HG03442 (cell line): ENCODE measurements at regions not wholly inside any gene's neighbourhood (a gene's known extent, or its start where the extent isn't known, plus 50 kb on each side); places are given as distances from the start of the nearest gene placed in this dataset.
"Not testable (repeated sequence)": the region's sequence is repeated elsewhere in the genome, so short reads cannot be mapped to it uniquely, and the experiment has no call there.

ENCODE experiments used
- ATAC-seq: cut with Tn5 transposase; IDR thresholded peaks from one replicate; pipeline ENCODE4 v1.9.1; 2021; ENCODE audit warnings: mild to moderate bottlenecking, moderate library complexity; ENCODE audit not compliant: unreplicated experiment

DNA sequence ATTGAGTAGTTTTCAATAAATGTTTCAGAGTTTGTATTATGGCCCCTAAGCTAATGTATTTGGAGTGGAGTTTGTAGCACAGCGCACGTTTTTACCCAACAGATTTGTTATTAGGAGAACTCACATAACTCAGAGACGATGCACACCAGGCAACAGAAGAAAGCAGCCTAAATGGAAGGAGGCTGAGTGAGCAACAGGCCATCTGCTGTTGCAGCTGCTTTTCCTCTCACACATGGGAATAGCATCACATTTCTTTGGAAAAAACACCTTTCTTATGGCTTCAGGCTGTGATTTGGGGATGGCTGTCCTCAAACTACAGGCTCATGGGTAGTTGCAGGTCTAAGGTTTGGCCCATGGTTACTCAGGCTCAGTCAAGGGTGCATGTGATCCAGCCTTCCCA lies 469.3 kb upstream of the MCTP2 start:
- no peak for ATAC-seq

DNA sequence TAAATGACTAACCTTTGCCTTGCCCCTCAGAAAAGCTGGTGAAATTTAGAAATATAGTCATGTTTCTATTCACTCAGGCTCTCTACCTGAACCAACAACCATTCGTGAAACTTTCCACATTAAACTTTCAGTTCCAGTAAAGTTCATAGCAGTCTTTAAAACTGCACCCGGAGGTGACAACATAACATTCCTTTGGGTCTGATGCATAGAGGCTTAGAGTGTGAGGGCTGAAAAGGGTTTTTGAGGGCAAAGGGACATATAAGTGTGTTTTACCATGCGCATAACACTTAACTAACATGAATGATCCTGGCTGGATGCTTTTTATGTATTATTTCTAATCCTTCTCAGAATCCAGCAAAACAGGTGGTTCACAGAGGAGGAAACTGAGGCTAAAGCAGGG lies 471.7 kb upstream of the MCTP2 start:
- ATAC-seq = no peak

DNA sequence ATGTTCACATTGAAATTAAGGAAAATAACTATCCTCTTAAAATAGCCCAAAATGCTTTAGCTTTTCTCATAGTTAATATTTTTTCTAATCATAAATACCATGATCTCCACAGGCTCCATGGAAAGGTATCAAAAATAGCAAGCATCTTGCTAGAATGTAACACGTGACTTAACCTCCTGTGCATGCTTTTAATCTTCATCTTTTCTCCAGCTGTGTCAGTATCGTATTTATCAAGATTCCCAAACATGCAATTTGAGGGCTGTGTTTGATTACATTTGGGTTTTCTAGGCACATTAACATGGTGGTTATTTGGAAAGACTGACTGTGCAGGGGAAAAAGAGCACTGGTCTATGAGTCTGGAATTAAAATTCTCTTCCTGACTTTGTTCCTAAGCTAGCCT lies 472.5 kb upstream of the MCTP2 start:
- no peak for ATAC-seq

DNA sequence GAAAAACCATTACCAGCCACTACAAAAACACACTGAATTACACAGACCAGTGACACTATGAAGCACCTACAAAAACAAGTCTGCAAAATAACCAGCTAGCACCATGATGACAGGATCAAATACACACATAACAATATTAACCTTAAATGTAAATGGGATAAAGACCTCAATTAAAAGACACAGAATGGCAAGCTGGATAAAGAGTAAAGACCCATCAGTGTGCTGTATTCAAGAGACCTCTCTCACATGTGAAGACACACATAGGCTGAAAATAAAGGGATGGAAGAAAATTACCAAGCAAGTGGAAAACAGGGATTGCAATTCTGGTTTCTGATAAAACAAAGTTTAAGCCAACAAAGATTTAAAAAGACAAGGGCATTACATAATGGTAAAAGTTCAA lies 482.7 kb upstream of the MCTP2 start:
- no peak for ATAC-seq

DNA sequence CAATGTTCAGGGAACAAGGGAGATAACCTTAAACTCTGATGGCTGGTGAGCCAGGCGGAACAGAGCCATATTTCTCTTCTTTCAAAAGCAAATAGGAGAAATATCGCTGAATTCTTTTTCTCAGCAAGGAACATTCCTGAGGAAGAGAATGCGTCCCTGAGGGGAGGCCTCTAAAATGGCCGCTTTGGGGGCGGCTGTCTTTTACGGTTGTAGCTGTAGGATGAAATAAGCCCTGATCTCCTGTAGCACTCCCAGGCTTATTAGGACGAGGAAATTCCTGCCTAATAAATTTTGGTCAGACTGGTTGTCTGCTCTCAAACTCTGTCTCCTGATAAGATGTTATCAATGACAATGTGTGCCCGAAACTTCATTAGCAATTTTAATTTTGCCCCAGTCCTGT lies 496.4 kb upstream of the MCTP2 start:
- ATAC-seq = not testable (repeated sequence)

DNA sequence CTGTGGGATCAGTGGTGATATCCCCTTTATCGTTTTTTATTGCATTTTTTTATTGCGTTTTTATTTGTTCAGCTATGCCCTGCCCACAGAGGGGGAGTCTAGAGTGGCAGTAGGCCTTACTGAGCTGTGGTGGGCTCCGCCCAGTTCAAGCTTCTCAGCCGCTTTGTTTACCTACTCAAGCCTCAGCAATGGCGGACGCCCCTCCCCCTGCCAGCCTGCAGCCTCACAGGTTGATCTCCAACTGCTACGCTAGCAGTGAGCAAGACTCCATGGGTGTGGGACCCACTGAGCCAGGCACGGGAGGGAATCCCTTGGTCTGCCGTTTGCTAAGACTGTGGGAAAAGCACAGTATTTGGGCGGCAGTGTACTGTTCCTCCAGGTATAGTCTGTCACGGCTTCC lies 500.6 kb upstream of the MCTP2 start:
- no peak for ATAC-seq

DNA sequence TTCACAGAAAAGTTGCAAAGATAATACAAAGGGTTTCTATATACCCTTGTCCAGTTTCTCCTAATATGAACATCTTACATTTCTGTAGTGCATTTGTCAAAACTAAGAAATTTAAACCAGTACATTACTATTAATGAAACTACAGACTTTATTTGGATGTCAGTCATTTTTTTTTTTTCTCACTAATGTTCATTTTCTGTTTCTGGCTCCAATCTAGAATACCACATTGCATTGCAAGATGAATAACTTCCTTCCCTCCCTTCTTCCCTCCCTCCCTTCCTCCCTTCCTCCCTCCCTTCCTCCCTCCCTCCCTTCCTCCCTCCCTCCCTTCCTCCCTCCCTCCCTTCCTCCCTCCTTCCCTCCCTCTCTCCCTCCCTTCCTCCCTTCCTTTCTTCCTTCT lies 509.2 kb upstream of the MCTP2 start:
- ATAC-seq = no peak

DNA sequence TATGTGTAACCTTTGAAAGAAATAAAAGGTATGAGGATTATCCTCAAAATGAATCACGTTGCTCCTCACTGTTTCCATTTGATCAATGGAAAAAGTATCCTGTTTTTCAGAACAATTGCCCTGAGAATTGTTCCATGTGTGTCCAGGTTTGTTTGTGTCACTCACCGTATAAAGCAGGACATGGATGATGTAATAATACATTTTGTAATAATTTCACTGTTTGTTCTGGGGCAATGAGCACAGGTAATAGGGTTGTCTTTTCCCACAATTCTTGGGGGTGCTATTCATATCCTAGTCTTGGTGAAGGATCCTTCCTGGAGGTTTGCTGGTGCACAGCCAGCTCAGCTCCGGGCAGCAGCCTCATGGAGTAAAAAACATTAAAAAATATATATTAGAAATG lies 510.8 kb upstream of the MCTP2 start:
- no peak for ATAC-seq

DNA sequence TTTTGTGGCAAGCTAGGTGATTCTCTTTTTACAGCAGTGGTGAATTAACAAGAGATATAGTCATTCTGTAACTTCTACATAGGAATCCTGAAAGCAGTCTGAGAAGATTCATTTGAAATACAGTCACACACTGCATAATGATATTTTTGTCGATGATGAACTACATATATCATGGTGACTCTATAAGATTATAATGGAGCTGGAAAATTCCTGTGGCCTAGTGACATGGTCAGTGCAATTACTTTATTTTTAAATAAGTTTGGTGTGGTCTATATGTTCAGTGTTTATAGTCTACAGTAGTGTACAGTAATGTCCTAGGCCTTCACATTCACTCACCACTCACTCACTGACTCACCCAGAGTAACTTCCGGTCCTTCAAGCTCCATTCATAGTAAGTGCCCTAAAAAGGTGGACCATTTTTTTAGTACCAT lies 511.4 kb upstream of the MCTP2 start:
- ATAC-seq = no peak

DNA sequence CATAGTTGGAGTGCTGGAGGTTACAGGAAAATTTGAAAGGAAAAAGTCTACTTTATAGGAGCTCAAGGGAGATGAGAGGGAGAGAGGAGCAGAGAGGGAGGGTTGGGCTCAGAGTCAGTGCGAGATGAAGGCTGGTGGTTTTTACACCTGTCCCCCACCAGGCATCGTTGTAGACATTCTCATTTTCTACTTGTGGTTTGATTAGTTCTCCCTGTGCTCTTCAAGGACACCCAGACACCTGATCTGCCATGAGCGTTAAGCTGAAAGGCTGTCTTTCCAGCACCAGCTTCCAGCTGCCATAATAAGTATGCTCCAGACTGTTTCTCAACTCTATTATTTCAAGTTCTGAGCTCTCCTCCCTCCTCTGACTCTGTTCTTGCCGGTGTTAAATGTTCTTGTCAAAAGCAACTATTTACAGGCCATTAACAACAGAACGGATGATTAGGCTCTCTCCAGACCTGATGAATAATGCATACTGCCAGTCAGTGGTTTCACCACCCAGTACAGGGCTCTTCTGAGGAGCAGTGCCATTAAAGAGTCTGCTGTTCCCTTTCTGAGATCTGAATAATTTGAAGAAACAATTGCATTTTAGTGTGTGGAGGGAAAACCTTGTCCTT lies 514.6 kb upstream of the MCTP2 start:
- no peak for ATAC-seq

DNA sequence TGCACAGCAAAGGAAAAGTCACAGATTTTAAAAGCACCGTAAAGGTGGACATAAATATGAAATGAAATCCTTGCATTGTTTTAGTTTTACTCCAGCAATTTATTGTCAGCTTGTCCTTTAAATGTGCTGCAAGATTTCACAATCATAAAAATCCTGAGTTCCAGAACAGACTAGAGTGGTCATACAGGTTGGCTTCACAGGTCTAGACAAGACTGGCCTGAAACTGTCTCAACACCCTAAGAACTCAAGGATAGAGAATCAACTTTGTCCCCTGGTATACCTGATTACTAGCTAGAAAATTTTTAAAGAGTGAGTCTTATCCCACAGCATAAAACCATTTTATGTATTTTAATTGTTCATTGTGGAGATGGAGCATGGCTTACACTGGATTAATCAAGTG lies 521.7 kb upstream of the MCTP2 start:
- no peak for ATAC-seq

DNA sequence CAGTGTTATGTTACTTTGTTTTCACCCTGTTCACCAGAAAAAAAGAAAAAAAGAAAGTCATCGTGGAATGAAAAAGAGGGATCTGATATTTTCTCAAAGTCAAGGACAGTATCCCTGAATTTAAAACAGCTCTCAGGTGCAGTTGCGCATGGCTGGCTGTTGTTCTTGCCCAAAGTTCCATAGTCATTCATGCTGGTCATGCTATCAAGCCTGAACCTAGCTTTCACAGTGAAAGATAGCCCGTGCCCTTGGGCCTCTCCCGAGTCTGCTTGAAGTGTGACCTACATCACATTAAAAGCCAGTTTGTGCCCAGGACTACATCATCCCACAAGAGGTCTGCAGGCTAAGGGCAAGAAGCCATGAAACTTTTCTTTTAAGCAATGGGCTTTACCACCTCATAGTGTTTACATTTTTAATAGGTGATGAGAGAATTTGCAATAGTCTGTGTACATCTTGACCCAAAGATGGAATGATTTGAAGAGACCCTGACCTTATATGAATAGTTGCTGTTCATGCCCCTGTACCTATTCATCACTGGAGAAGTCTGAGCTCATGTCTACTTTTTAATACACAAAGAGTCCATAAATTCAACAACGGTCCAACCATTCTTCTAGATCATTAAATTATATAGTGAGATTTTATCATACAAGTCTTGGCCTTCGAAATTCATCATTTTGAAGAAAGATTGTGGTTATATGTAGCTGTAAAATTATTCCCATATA lies 522.5 kb upstream of the MCTP2 start:
- ATAC-seq = no peak

DNA sequence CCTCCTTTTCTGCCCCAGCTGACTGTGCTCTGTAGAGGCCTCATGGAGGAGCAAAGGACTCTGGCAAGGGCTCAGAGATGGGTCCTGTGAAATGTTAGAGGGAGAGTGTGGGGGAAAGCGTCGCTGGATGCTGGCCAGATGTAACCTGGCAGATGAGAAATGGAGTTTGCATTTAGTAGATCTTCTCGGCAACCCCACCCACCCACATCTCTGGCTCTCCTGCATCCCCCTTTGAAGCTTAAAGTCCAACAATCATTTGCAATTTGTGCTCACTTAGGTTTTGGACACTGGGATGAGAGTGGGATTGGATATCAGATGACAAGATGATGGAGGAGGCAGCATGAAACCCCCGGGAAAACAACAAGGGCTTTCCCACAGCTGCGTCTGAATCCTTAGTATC lies 523.6 kb upstream of the MCTP2 start:
- ATAC-seq = no peak

DNA sequence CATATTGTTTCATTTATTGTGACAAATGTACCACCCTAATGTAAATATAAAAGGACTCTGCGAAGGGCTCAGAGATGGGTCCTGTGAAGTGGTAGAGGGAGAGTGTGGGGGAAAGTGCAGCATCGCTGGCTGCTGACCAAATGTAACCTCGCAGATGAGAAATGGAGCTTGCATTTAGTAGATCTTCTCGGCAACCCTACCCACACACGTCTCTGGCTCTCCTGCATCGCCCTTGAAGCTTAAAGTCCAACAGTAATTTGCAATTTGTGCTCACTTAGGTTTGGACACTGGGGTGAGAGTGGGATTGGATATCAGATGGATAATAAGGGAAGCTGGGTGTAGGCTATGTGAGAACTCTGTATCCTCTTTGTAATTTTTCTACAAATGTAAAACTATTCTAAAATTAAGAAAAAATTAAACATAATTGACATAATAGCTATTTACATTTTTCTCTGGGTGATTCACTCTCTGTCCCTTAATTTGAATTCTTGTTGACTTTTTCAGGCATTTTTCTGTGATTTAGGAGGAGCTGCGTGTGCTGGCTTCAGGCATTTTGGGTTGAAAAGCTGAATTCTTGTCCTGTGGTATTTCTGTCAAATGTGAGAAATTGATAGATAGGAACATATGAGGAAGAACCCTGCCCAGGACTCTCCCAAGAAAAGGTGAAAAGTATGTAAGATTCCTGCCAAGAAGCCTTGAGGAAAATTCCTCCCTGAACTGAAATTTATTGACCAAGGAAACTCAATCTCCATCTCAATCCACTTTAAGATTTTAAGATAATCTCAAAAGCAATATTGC lies 524.7 kb upstream of the MCTP2 start:
- ATAC-seq = no peak

DNA sequence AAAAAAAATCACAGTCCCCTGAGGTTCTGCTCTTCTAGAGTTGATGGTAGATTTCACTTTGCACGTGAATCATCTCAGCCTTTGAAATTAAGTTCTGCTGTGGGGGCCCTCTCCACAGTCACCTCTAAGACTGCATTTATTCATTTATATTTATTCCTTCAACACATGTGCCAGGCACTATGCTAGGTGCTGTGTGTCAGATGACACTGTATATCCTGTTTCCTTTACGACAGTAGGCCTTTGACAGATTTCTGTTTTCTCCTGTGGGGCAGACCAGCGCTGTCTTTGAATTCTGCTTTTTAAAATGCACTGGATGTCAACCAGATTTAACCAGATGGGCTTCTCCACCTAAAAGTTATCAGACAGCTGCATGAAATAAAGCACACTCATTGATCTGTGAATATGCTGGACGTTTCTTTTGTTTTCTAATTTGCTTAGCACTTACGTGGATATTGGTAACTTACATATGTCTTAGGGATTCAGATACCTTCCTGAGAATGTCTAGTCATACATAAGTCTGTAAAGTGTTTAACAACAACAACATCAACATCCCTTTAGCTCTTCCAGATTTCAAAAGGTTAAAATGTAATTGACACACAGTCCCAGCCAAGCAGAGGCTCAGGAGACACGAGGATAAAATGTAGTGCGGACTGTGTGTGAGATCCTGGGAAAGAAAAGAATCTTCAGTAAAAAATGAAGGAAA lies 525.5 kb upstream of the MCTP2 start:
- ATAC-seq = no peak

DNA sequence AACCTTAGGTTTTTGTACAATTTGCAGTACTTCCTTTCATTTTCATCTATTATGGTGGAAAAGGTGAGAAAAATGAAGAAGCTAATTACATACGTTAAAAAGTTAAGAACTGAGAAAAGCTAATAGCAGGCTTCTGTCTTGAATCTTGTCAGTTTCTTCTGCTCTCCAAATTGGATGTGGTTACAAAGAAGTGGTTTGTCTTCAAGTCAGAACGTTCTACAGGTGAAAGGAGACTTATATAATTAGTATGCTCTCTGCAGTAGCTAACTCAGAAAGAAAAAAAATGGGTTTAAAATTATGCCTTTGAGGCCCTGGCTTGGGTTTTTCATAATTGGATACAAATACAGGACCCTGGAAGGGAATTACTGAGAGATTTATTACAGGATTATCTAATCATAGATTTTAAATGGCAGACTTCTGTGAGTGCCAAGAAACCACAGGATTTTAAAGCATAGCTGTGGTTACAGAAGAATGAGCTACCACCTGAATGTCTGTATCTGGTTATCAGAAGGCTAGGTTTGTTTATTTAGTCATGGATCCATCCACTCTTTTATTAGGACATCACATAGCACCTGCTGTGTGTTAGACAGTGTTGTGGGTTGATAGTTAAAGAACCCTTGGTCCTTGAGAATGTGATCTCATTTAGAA lies 528.1 kb upstream of the MCTP2 start:
- no peak for ATAC-seq

DNA sequence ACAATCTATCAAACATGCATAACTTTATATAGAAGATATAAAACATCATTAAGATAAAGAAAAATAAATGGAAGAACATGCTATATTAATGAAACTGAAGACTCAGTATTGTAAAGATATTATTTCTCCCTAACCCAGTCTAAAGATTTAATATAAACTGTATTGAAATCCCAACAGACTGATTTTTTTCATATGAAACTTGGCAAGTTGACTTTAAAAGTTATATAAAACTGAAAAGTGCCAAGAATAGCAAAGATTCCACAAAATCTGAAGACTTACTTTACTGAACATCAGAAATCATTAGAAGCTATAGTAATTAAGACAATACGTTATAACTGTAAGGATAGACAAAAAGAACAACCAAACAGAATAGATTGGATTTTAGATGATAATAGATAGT lies 531.3 kb upstream of the MCTP2 start:
- ATAC-seq = no peak

DNA sequence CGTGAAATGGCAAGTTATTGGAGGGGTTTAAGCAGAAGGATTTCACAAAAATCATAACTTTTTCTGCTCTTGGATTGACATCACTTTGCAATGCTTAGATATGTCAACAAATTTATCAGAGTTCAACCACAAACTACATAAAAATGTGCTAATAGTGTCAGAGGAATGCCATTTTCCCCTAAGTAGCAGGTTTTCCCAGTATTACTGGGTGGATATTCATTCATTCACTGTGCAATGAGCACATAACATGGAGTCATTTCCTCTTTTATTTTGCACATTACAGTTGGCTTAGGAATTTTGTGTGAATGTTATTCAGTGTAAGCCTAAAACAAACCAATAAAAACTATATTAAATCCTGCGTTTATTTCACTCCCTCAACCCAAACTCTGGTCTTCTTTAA lies 537.3 kb upstream of the MCTP2 start:
- no peak for ATAC-seq

DNA sequence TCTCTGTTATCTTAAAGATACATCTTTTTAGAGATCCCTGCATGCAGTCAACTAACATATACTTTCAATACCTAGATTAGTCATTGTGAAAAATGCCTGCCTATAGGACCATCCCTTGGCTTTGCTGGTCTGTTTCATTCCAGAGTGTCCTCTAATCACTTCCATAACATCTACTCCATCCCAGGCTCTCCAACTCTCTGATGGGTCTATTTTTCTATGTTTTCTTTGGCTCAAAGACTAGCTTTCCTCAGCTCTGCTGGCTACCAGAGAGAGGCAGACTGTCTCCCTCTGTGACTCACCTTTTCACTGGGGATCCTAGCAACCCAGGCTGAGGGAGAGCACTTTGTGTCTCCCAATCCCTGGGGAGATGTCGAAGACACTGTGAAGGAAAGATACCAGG lies 547.7 kb upstream of the MCTP2 start:
- ATAC-seq = no peak

DNA sequence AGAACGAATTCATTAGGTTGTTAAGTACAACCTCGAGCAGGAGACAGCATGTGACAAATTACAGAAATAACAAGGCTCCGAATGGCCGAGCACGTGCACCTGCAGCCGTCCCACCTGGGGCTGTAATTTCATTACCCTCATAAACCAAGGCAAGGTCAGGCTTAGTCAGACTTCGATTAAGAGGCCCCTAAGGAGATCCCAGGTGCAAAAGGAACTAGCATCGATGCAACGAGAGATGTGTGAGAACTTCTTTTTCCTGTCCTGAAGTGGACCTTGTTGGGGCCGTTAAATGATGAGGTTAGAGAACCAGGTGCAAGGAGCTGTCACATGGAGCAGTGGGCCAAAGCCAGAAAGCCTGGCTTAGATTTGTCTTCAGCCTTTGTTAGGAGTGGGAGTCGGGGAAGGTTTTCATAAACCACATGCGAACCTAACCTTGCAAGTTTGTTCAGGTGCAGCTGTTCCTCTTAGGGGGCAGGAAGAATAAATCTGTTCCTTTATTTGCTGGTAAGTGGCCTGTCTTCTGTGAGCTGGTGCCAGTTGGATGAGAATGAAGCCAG lies 559.9 kb upstream of the MCTP2 start:
- ATAC-seq = no peak

DNA sequence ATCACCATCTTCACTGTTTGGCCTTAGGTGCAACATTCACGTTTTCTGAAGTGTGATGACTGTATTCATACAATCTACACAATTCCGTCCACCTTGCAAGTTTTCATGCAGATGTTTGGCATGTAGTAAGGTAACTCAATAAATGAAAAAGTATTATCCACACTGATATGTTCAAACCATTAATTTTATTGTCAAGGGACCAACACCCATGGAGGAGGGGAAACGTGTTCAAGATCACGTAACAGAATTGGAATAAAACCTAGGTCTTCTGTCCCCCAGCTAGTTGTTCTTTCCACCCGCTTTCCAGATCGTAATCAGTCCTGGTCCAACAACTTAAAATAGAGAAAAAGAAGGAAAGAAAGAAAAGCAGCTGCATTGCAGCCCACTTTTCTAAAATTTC lies 560.4 kb upstream of the MCTP2 start:
- ATAC-seq = no peak
